H1 (cell line): ENCODE measurements at regions not wholly inside any gene's neighbourhood (a gene's known extent, or its start where the extent isn't known, plus 50 kb on each side); places are given as distances from the start of the nearest gene placed in this dataset.

Source experiments
- CHD2 ChIP-seq: IDR thresholded peaks from 2 replicates; pipeline ENCODE4 v1.6.1; 2012; ENCODE audit warnings: low read length, improper control_type of control experiment
- EP300 ChIP-seq, 2 experiments: IDR thresholded peaks; 1 replicate in 1 of 2; 2 replicates in 1 of 2; pipeline ENCODE4 v1.6.1; 2011 to 2012; ENCODE audit warnings: low read depth in 2 of 2, low read length in 2 of 2, mild to moderate bottlenecking in 2 of 2, borderline replicate concordance in 1 of 2, inconsistent platforms in 1 of 2, moderate library complexity in 1 of 2
- GABPA ChIP-seq: IDR thresholded peaks from 2 replicates; pipeline ENCODE4 v1.6.1; 2011; ENCODE audit warnings: mild to moderate bottlenecking, low read length, moderate library complexity, borderline replicate concordance; ENCODE audit not compliant: insufficient read depth
- GTF2F1 ChIP-seq: IDR thresholded peaks from 2 replicates; pipeline ENCODE4 v1.6.1; 2012; ENCODE audit warnings: low read depth, low read length, improper control_type of control experiment, borderline replicate concordance
- HDAC6 ChIP-seq: IDR thresholded peaks from one replicate; pipeline ENCODE4 v1.7.1; 2012; ENCODE audit warnings: low read depth, mild to moderate bottlenecking, inconsistent platforms, low read length, moderate library complexity
- PHF8 ChIP-seq: fragments of 200-600 bp; sonication (generic); conservative IDR thresholded peaks from 2 replicates; pipeline ENCODE4 v1.7.1; 2012; ENCODE audit warnings: low read depth, mild to moderate bottlenecking, inconsistent platforms, low read length, moderate library complexity
- POLR2AphosphoS5 ChIP-seq: IDR thresholded peaks from 2 replicates; pipeline ENCODE4 v1.6.1; 2011; ENCODE audit warnings: low read depth, low read length
- RFX5 ChIP-seq: IDR thresholded peaks from 2 replicates; pipeline ENCODE4 v1.6.1; 2011; ENCODE audit warnings: low read depth, low read length, improper control_type of control experiment, borderline replicate concordance
- RXRA ChIP-seq: IDR thresholded peaks from 2 replicates; pipeline ENCODE4 v1.6.1; 2011; ENCODE audit warnings: low read depth, mild to moderate bottlenecking, low read length, moderate library complexity; ENCODE audit not compliant: insufficient read depth
- SP1 ChIP-seq: IDR thresholded peaks from 2 replicates; pipeline ENCODE4 v1.6.1; 2011; ENCODE audit warnings: low read depth, low read length
- SP4 ChIP-seq: IDR thresholded peaks from 2 replicates; pipeline ENCODE4 v1.6.1; 2012; ENCODE audit warnings: low read length, inconsistent platforms
- YY1 ChIP-seq: IDR thresholded peaks from 2 replicates; pipeline ENCODE4 v1.6.1; 2011; ENCODE audit warnings: low read depth, mild to moderate bottlenecking, low read length
- TF ChIP-seq, protein P1 (sequence below): IDR thresholded peaks from 2 replicates; pipeline ENCODE4 v1.6.1; 2012; ENCODE audit warnings: low read length, inconsistent platforms

DNA sequence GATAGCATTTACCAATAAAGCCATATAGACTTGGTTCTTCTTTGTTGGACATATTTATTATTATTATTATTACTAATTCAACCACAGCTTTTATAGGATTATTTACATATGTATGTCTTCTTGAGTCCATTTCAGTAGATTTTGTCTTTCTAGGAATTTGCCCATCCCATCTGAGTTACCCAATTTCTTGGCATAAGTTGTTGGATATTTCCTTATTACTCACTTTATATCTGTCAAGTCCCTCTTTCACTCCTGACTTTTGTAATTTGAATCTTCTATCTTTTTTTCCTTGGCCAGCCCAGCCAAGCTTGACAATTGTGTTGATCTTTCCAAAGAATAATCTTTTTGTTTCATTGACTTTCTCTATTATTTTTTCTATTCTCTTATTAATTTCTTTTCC lies 543.7 kb downstream of the SUCLG1 start (continued):
- TF ChIP-seq GABPA, result no peak
- TF ChIP-seq EP300 (IDR thresholded peaks at IDR 0.05; ENCODE audit: borderline replicate concordance in 1 of 2, low read depth in 2 of 2, low read length in 2 of 2), result no peak
- no peak for TF ChIP-seq HDAC6
- no peak for TF ChIP-seq PHF8
- TF ChIP-seq SP1, result no peak
- TF ChIP-seq RXRA, result no peak
- TF ChIP-seq, protein P1, sequence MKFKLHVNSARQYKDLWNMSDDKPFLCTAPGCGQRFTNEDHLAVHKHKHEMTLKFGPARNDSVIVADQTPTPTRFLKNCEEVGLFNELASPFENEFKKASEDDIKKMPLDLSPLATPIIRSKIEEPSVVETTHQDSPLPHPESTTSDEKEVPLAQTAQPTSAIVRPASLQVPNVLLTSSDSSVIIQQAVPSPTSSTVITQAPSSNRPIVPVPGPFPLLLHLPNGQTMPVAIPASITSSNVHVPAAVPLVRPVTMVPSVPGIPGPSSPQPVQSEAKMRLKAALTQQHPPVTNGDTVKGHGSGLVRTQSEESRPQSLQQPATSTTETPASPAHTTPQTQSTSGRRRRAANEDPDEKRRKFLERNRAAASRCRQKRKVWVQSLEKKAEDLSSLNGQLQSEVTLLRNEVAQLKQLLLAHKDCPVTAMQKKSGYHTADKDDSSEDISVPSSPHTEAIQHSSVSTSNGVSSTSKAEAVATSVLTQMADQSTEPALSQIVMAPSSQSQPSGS, result no peak
- no peak for TF ChIP-seq RFX5
- TF ChIP-seq POLR2AphosphoS5, result no peak
- no peak for TF ChIP-seq YY1
- no peak for TF ChIP-seq GTF2F1
- no peak for TF ChIP-seq SP4
- no peak for TF ChIP-seq CHD2
